ENCODE measurements at regions not wholly inside any gene's neighbourhood (a gene's known extent, or its start where the extent isn't known, plus 50 kb on each side); places are given as distances from the start of the nearest gene placed in this dataset.

- POLR2A ChIA-PET, result no interaction called here
- TF ChIP-seq CTCF (IDR thresholded peaks at IDR 0.05; ENCODE audit: control extremely low read depth, extremely low read depth, low read depth, missing control alignments), result no peak
- CTCF ChIA-PET, result no interaction called here
- no peak for DNase-seq (ENCODE audit: extremely low spot score)
These were observed 158.4 kb upstream of the TLL1 start for GRCh38 chr4:165714650-165715049.

DNA sequence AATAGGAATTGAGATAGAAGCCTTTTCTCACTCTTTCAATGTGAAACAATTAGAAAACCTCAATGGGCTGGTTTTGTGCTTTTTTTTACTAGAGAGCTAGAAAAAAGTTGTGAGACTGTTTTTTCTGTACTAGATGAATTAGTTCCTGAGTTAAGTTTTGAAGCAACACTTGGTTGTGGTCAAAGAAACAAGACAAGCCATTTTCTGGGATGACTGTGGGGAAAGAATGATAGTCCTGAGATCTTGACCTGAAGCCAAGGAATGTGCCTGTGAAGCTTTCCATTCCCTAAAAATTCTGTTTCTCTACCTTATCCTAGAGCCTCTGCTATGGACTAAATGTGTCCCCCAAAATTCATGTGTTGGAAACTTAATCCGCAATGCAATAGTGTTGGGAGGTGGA lies 157.8 kb upstream of the TLL1 start:
- TF ChIP-seq CTCF (IDR thresholded peaks at IDR 0.05; ENCODE audit: control extremely low read depth, extremely low read depth, low read depth, missing control alignments), result no peak
- no peak for DNase-seq (ENCODE audit: extremely low spot score)
- CTCF ChIA-PET, result interaction anchor here (1.5 kb wide), 1 partner anchor 11 kb away, joined by 3 read pairs; no protein-coding TSS in a partner anchor
- POLR2A ChIA-PET, result no interaction called here

- CTCF ChIA-PET, result interaction anchor here (1.5 kb wide), 1 partner anchor 11 kb away, joined by 3 read pairs; no protein-coding TSS in a partner anchor
- POLR2A ChIA-PET, result no interaction called here
- DNase-seq (ENCODE audit: extremely low spot score), result no peak
- no peak for TF ChIP-seq CTCF (IDR thresholded peaks at IDR 0.05; ENCODE audit: control extremely low read depth, extremely low read depth, low read depth, missing control alignments)
These were observed 157.0 kb upstream of the TLL1 start for GRCh38 chr4:165715989-165716388.

DNA sequence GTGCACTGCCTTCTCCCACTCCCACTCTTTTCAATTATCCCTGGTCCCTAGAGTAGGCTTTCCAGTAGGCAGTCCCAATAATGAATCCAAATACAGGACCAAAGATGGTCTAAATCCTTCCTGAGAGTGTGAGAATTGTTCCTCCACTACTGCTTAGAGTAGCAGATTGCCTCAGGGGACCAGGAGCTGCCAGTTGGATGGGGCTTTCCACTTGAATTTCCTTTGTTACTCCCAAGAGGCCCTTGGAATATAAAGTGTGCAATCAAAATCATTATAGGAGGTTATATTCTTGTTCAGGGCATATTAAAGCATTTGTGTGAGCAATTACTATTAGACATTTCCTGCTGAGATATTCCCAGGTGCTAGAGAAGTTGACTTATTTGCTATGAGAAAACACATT lies 156.6 kb upstream of the TLL1 start:
- CTCF ChIA-PET, result interaction anchor here (1.5 kb wide), 1 partner anchor 10 kb away, joined by 3 read pairs; no protein-coding TSS in a partner anchor
- POLR2A ChIA-PET, result no interaction called here
- no peak for DNase-seq (ENCODE audit: extremely low spot score)
- no peak for TF ChIP-seq CTCF (IDR thresholded peaks at IDR 0.05; ENCODE audit: control extremely low read depth, extremely low read depth, low read depth, missing control alignments)

DNA sequence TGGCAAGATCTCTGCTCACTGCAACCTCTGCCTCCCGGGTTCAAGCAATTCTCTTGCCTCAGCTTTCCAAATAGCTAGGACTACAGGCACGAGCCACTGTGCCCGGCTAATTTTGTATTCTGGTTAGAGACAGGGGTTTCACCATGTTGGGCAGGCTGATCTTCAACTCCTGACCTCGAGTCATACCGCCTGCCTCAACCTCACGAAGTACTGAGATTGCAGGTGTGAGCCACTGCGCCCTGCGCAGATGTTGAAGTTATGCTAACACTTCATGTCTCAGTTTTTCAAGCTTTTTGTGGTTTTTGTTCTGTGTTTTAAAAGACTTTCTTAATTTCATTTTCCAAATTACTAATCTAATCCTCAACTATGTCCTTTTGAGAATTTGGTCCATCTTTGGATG lies 154.4 kb upstream of the TLL1 start:
- ChIA-PET CTCF (no interaction called here), POLR2A (no interaction called here)
- TF ChIP-seq CTCF (IDR thresholded peaks at IDR 0.05; ENCODE audit: control extremely low read depth, extremely low read depth, low read depth, missing control alignments), result no peak
- DNase-seq (ENCODE audit: extremely low spot score), result no peak

- TF ChIP-seq CTCF (IDR thresholded peaks at IDR 0.05; ENCODE audit: control extremely low read depth, extremely low read depth, low read depth, missing control alignments), result no peak
- ChIA-PET CTCF (no interaction called here), POLR2A (no interaction called here)
- DNase-seq (ENCODE audit: extremely low spot score), result no peak
These were observed 152.5 kb upstream of the TLL1 start for GRCh38 chr4:165720411-165721082.

Measured in GM10248 (cell line).